SU-DHL-6 (cell line): ENCODE measurements at regions not wholly inside any gene's neighbourhood (a gene's known extent, or its start where the extent isn't known, plus 50 kb on each side); places are given as distances from the start of the nearest gene placed in this dataset.

Experiments used
- CTCF ChIP-seq: fragments of 200-600 bp; sonication (generic); IDR thresholded peaks from one replicate; pipeline ENCODE4 v1.5.1; 2017; ENCODE audit warnings: antibody characterized with exemption, mild to moderate bottlenecking, low read length, moderate library complexity; ENCODE audit not compliant: insufficient read depth, poor library complexity, severe bottlenecking
- EZH2phosphoT487 ChIP-seq: fragments of 200-600 bp; sonication (generic), shearing (Covaris generic); conservative IDR thresholded peaks from 2 replicates; pipeline ENCODE4 v1.6.1; 2018; ENCODE audit warnings: mild to moderate bottlenecking, antibody characterized with exemption, low read length, moderate library complexity, mixed read lengths

DNA sequence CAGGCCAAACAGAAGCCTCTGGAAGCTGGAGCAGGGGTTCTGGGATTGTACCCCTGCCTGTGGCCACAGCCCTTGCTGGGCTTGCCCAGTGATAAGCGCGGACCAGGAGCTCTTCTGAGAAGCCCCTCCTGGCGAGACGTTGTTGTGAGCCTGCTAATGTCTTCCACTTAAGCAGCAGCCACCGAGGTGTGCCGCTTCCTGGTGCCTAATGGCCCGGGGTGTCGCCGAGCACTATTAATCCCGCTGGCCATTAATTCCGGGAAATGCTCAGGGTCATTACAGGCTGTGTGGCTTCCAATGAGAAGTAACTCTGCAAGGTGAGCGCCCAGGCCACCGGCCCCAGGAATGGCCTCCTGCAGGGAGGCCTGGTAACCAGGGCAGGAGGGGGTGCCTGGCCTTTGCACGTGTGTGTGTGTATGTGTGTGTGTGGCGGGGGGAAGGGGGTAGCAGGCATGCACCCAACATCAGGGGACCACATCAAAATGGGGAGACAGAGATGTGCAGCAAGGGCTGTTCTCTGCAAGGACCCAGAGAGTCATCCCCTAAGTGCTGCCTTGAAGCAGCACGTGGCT is 175.0 kb downstream of the URI1 start:
- TF ChIP-seq CTCF = no peak
- no peak for TF ChIP-seq EZH2phosphoT487
